Esophagus squamous epithelium (tissue), 5 donors: ENCODE measurements at regions not wholly inside any gene's neighbourhood (a gene's known extent, or its start where the extent isn't known, plus 50 kb on each side); places are given as distances from the start of the nearest gene placed in this dataset.

Experiments used
- DNase-seq: peaks from one replicate; lab custom pipeline; 2025; lab: John Stamatoyannopoulos, UW
- H3K27ac ChIP-seq, 4 donors: fragments of 200-600 bp; sonication (generic); one replicate each; pipeline ENCODE4 v1.5.1; 2016 to 2019; ENCODE audit warnings: mild to moderate bottlenecking in 1 of 4
- H3K27me3 ChIP-seq, 4 donors: fragments of 200-600 bp; sonication (generic); 1 replicate in 3 of 4; 2 replicates in 1 of 4; pipeline versions ENCODE4 v1.5.1 to v1.6.0; 2017 to 2021; ENCODE audit warnings: antibody characterized with exemption in 1 of 4
- H3K36me3 ChIP-seq, 3 donors: fragments of 200-600 bp; sonication (generic); one replicate each; pipeline ENCODE4 v1.5.1; 2016 to 2019
- H3K4me1 ChIP-seq, 3 donors: fragments of 200-600 bp; sonication (generic); one replicate each; pipeline ENCODE4 v1.5.1; 2017 to 2019
- H3K4me3 ChIP-seq, 4 donors: fragments of 200-600 bp; sonication (generic); 1 replicate in 3 of 4; 2 replicates in 1 of 4; pipeline ENCODE4 v1.5.1; 2016 to 2019; ENCODE audit warnings: mild to moderate bottlenecking in 2 of 4, moderate library complexity in 1 of 4
- H3K9me3 ChIP-seq, 3 donors: fragments of 200-600 bp; sonication (generic); one replicate each; pipeline ENCODE4 v1.5.1; 2016 to 2019
- POLR2A ChIP-seq, 4 donors: fragments of 450-650 bp; IDR thresholded peaks; one replicate each; pipeline ENCODE4 v1.6.1; 2017; ENCODE audit warnings: antibody characterized with exemption in 4 of 4, mild to moderate bottlenecking in 4 of 4, moderate library complexity in 3 of 4
- WGBS, 2 donors: methylation state at CpG; one replicate each; pipeline ENCODE4 v1.1.5; 2018; 5-methylcytosine and 5-hydroxymethylcytosine counted together
- intact Hi-C: fragments of 100-400 bp; cut with DNase I; formaldehyde crosslinking; loops from one replicate; pipeline ENCODE4 v1.15.0; 2022
- TF ChIP-seq, protein P1 (sequence below), 6 experiments: fragments of 450-650 bp in 4 of 6; fragments of 200-600 bp in 2 of 6; sonication (generic) in 2 of 6; IDR thresholded peaks; one replicate each; pipeline ENCODE4 v1.5.1; 2016 to 2019; ENCODE audit warnings: antibody characterized with exemption in 6 of 6, mild to moderate bottlenecking in 4 of 6, moderate library complexity in 4 of 6
- donor health status: DM: yes; HTN: yes; CAD: no.

DNA sequence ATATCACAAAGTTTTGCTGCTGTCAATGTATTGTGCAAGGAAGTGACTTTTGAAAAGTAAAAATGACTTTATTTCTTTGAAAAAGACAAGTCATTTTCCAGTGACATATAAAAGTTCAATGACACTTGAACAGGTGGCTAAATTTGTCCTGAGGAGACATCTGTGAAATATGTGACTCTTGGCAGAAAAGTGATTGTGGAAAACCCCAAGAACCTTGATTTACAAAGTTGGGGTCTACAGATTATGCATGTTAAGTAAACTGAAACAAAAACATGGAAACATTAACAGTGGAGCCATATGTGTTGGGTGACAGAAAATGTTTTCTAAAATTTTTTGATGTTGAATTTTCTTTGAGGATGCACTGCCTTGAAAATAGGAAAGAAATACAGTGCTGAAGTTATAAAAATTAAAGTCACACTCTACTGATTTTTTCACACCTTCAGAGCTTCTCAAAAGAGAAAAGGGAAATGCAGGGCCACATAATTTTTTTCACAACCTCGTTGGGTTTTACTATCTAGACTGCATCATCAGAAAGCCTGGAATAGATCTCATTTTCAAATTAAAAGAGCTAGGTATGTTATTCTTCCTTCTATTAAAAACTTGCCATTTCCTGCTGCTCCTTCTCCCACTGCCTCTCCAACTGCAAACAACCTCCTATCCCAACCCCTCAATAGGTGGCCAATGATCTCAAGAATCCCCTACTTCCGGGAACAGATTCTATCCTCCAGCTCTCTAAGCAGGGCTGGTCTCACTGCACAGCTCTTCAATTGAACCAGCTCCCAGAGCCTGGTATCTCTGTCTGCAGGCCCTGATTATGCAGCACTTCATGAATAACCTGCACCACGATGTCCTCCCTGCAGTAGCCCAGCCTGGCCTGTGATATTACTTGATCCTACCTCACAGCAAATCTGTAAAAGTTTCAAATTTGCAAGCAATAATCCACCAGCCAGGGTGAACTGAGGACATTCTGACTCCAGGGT, 570.8 kb upstream of the CPEB2 start:
- Histone ChIP-seq H3K36me3 (no peaks in the 10 kb centered on the region), H3K27me3 (no peaks in the 10 kb centered on the region), H3K4me1 (peaks cover 0 to 12% (median 0%) of the 10 kb centered on the region in 3 donors), H3K4me3 (no peak overlapping the region), H3K27ac (no peak overlapping the region), H3K9me3 (no peaks in the 10 kb centered on the region)
- 61 to 62% methylated on average over 3 of the region's 3 CpGs for WGBS, 2 donors
- no peak for TF ChIP-seq POLR2A (IDR thresholded peaks at IDR 0.05)
- TF ChIP-seq, protein P1, sequence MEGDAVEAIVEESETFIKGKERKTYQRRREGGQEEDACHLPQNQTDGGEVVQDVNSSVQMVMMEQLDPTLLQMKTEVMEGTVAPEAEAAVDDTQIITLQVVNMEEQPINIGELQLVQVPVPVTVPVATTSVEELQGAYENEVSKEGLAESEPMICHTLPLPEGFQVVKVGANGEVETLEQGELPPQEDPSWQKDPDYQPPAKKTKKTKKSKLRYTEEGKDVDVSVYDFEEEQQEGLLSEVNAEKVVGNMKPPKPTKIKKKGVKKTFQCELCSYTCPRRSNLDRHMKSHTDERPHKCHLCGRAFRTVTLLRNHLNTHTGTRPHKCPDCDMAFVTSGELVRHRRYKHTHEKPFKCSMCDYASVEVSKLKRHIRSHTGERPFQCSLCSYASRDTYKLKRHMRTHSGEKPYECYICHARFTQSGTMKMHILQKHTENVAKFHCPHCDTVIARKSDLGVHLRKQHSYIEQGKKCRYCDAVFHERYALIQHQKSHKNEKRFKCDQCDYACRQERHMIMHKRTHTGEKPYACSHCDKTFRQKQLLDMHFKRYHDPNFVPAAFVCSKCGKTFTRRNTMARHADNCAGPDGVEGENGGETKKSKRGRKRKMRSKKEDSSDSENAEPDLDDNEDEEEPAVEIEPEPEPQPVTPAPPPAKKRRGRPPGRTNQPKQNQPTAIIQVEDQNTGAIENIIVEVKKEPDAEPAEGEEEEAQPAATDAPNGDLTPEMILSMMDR (IDR thresholded peaks at IDR 0.05) = no peak
- DNase-seq = no peak
- intact Hi-C loops = no loop called here

DNA sequence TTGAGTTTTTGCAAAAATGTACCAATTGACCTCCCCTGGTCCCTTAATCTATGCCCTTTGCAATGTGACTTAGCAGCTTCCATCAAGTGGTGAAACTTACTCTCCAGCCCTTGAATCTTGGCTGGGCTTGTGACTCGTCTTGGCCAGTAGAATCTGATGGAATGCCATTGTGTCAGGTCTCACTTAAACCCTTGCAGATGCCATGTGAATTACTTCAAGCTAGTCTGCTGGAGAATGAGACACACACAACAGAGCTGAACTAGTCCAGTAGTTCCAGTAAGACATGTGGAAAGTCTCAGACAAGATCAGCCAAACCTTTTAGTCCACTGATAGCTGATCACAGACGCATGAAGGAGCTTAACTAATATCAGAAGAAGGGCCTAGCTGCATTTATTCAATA, 567.8 kb upstream of the CPEB2 start:
- WGBS, 2 donors = 29 to 42% methylated on average over 2 of the region's 2 CpGs
- Histone ChIP-seq H3K4me1 (no peaks in the 10 kb centered on the region), H3K27me3 (no peaks in the 10 kb centered on the region), H3K9me3 (no peaks in the 10 kb centered on the region), H3K4me3 (no peak overlapping the region), H3K27ac (no peak overlapping the region), H3K36me3 (no peaks in the 10 kb centered on the region)
- DNase-seq = no peak
- intact Hi-C loops = no loop called here
- no peak for TF ChIP-seq POLR2A (IDR thresholded peaks at IDR 0.05)
- TF ChIP-seq, protein P1 (IDR thresholded peaks at IDR 0.05) = no peak

DNA sequence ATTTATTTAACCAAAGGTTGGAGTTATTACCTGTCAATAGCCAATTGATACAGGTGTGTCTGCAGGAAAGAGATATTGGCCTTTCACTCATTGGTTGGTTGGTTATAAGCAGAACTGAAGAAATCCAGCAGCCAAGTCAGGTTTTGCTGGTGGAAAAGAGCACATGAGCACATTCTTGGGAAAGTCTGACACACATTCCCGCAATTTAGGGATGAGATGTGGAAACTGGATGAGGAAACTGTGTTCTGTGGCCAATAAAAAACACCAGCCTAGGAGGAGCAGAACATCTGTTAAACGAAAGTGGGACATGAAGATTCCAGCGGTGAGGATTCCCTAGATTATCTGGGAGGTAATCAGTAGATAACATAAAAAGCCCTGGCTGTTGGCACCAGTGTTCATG, 567.4 kb upstream of the CPEB2 start:
- Histone ChIP-seq H3K27me3 (no peaks in the 10 kb centered on the region), H3K4me3 (no peak overlapping the region), H3K9me3 (no peaks in the 10 kb centered on the region), H3K4me1 (no peaks in the 10 kb centered on the region), H3K36me3 (no peaks in the 10 kb centered on the region), H3K27ac (no peak overlapping the region)
- DNase-seq = no peak
- WGBS, 2 donors = 83 to 95% methylated on average over 2 of the region's 3 CpGs
- no peak for TF ChIP-seq POLR2A (IDR thresholded peaks at IDR 0.05)
- TF ChIP-seq, protein P1 (IDR thresholded peaks at IDR 0.05) = no peak
- intact Hi-C loops = no loop called here

DNA sequence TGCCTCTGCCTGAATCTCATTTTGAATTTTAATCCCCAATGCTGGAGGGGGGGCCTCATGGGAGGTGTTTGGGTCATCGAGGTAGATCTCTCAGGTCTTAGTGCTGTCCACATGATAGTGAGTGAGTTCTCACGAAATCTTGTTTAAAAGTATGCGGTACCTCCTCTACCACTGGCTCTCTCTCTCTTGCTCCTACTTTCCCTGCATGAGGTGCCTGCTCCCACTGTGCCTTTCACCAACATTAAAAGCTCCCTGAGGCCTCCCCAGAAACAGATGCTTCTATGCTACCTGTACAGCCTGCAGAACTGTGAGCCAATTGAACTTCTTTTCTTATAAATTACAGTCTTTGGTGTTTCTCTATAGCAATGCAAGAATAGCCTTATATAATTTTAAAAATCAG, 560.7 kb upstream of the CPEB2 start:
- Histone ChIP-seq H3K4me1 (peaks cover 0 to 13% (median 6%) of the 10 kb centered on the region in 3 donors), H3K9me3 (no peaks in the 10 kb centered on the region), H3K27ac (no peak overlapping the region), H3K27me3 (no peaks in the 10 kb centered on the region), H3K36me3 (no peaks in the 10 kb centered on the region), H3K4me3 (no peak overlapping the region)
- no peak for TF ChIP-seq POLR2A (IDR thresholded peaks at IDR 0.05)
- TF ChIP-seq, protein P1 (IDR thresholded peaks at IDR 0.05) = no peak
- no peak for DNase-seq
- 78 to 92% methylated on average over 3 of the region's 3 CpGs for WGBS, 2 donors
- intact Hi-C loops = no loop called here

DNA sequence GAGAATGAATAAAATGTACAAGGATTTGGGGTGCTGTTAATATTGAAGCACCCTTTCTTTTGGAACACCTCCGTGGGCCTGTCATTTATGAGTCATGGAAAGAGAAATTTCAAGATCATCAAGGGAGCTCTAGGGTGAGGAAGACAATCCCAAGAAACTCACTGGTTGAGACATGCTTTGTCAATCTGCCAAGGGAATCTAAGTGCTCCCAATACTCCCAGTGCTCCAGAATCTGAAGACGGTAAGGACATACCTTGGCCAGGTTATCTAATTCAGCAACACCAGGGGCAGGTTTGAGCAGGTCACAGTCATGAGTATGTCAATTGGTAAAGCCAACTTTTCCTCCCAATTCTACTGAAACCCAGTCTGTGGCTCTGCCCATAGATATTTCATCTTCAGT, 556.4 kb upstream of the CPEB2 start:
- Histone ChIP-seq H3K4me1 (peaks cover 0 to 23% (median 9%) of the 10 kb centered on the region in 3 donors), H3K4me3 (no peak overlapping the region), H3K27ac (peak overlapping the region; percentile 39 to 89 (median 68)), H3K27me3 (no peaks in the 10 kb centered on the region), H3K36me3 (no peaks in the 10 kb centered on the region), H3K9me3 (no peaks in the 10 kb centered on the region)
- intact Hi-C loops = no loop called here
- no peak for TF ChIP-seq POLR2A (IDR thresholded peaks at IDR 0.05)
- TF ChIP-seq, protein P1 (IDR thresholded peaks at IDR 0.05) = no peak
- 30 to 59% methylated on average over 2 of the region's 2 CpGs for WGBS, 2 donors
- DNase-seq = no peak
